Astrocyte of the hippocampus (primary cell): ENCODE measurements at regions not wholly inside any gene's neighbourhood (a gene's known extent, or its start where the extent isn't known, plus 50 kb on each side); places are given as distances from the start of the nearest gene placed in this dataset.
"Not testable (repeated sequence)": the region's sequence is repeated elsewhere in the genome, so short reads cannot be mapped to it uniquely, and the experiment has no call there.

Experiments
- DNase-seq: peaks from one replicate; pipeline ENCODE4 v3.0.0; 2011; ENCODE audit warnings: low read depth, low spot score

DNA sequence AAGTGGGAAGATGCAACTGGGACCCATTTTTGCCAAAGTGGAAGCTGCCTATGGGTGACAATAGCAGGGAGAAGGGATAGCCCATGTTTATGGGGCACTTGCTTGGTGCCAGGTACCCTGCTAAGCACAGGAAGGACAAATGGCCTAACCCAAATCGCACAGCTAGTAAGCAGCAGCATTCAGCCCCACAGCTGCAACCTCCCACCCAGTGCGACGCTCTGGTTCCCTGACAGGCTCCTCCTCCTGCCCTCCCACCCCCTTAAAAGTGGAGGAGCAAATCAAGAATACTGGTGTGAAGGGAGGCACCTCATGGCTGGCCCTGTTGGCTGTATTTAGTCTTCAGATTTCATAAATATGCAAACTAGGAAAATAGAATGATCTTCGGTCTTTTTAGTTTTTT lies 76.2 kb downstream of the RIN2 start:
- DNase-seq: no peak

DNA sequence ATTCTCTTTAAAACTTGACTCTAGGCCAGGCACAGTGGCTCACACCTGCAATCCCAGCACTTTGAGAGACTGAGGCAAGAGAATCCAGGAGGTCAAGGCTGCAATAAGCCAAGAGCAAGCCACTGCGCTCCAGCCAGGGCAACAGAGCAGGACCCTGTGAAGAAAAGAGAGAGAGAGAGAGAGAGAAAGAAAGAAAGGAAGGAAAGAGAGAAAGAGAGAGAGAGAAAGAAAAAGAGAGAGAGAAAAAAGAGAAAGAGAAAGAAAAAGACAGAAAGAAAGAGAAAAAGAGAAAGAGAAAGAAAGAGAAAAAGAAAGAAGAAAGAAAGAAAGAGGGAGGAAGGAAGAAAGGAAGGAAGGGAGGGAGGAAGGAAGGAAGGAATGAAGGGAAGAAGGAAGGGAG lies 76.7 kb downstream of the RIN2 start:
- DNase-seq: no peak

GRCh38 chr20:19835533-19836222 lies 77.6 kb downstream of the RIN2 start:
- DNase-seq: no peak

GRCh38 chr20:19838468-19838867 lies 80.4 kb downstream of the RIN2 start:
- DNase-seq: no peak

DNA sequence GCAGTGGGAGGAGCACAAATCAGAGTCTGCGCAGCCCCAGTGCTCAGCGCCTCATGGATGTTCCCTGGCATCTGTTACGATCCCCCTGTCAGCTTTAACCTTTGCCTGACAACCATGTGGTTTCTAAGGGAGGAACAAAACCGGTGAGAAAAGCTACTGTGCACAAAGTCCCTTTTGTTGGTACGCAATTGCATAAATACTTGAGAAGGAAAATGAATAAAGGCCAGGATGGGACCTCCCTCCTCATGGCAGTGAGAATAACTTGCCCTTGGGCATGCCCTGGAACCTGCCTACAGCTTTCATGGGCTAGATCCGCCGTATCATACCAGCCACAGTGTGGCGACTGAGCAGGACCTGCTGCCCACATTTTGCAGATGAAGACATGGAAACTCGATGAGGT lies 81.0 kb downstream of the RIN2 start:
- no peak for DNase-seq

- no peak for DNase-seq
Measured at GRCh38 chr20:19840111-19840710, 82.2 kb downstream of the RIN2 start.

DNA sequence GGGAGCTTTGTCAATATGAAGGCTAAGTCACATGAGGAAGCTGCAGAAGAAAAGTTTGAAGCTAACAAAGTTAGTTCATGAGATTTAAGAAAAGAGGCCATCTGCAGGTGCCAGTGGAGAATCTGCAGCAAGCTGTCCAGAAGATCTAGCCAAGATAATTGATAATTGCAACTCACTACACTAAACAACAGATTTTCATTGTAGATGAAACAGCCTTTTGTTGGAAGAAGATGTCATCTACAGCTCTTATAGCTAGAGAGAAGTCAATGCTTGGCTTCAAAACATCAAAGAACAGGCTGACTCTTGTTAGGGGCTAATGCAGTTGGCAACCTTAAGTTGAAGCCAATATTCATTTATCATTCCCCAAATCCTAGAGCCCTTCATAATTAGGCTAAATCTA lies 83.7 kb downstream of the RIN2 start:
- no peak for DNase-seq

GRCh38 chr20:19844850-19845249 lies 86.8 kb downstream of the RIN2 start:
- DNase-seq: not testable (repeated sequence)

DNA sequence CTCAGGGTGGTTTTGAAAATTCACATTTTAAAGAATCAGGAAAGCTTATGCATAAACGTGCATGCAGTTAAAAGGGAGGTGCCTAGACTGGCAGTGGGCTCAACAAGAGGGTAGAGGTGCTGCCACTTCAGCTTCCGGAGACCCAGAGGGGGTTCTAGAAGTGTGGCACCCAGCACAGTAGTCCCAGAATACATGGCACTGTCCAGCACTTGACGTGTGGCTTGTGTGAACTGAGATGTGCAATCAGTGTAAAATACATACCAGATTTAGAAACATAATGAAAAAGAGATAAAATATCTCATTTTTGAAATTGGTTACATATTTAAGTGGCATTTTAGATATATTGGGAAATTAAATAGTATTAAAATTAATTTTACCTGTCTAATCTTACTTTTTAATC lies 89.3 kb downstream of the RIN2 start:
- no peak for DNase-seq

DNA sequence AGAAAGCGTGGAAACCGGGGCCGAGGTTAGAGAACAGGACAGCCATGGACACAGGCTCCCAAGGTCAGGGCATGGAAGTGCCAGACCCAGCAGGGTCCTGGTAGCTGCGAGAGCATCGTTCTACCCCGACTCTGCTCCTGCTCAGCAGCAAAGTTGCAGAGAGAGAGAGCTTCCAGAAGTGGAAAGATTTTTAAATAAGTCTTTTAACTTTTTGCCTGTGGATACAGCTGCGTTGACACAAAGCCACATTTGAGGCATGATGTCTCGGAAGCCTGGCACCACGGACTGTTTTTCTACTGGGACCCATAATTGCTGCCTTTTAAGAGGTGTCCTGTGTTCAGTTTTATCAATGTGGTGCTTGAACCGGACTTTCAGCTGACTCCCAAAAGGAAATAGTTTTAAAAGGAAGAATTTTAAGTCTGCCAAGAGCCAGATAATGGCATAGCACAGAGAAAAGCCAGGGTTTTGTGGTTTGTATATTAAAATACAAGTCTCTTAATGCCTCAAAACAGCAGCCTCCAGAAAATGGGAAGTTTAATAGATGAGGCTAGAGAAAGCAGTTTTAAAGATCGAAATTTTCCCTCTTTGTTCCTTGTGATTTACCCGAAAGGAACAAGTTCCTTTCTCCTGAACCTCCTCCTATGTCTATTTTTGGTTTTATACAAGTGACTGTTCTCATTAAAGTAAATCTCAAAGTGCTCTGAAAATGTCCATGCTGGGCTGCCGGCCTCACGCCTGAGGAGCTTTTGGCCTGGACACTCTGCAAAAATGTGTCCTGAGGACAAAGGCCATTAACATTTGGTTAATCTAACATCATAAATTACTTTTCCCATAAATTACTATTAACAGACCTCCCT lies 91.5 kb downstream of the RIN2 start:
- peak; percentile 59 for DNase-seq

- no peak for DNase-seq
Measured at GRCh38 chr20:19850198-19850533, 92.1 kb downstream of the RIN2 start.

GRCh38 chr20:19851861-19852260 lies 93.8 kb downstream of the RIN2 start:
- no peak for DNase-seq

DNA sequence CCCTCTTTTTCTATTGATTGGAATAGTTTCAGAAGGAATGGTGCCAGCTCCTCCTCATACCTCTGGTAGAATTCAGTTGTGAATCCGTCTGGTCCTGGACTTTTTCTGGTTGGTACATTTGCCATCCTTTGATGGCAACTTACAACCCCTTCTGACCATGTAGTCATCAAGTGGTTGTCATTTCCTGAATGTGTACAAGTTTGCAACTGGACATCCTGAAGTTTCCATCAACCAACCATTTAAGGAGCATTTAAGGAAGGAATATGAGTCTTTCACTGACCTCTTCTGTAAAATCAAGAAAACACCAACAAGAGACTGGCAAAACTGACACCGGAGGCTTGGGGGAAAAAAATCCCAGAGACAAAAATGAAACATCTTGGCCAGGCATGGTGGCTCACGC lies 97.4 kb downstream of the RIN2 start:
- no peak for DNase-seq

DNA sequence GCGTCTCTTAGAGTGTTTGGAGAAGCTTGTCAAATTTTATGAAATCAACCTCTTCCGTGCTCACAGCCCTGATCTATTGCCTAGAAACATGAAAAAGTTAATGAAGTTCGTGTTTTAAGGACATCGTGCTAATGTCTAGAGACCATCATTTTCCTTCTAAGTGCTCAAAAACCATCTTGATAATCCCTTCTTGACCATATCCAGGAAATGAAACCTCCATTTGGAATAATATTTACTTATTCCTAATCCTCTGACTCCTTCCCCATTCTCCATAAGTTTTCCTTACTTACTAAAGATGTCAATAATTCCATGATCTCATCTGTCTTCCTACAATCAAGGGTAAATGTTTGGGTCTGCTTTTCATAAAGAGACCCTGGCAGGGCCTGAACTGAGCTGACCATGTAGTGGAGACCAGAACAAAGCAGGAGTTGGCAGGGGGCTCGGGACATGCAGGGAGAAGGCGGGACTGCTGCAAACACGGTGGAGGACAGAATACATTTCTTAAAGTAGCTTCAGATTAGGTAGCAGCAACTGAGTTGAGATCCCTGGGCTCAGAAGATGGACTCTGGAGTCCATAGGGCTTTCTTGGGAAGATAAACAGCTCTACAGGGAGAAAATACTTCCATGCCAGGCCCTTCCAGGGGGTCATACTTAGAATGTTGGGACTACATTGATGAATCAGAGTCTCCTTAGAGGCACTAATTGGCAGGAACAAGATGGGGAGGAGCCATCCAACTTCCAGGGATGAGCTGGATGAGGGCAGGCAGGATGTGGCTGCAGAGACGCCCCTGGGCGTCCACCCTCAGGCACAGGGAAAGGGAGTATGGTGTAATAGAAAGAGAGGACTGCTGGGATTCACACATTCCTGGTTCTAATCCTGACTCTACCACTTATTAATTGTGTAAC lies 100.7 kb downstream of the RIN2 start:
- DNase-seq: peak; percentile 25

DNA sequence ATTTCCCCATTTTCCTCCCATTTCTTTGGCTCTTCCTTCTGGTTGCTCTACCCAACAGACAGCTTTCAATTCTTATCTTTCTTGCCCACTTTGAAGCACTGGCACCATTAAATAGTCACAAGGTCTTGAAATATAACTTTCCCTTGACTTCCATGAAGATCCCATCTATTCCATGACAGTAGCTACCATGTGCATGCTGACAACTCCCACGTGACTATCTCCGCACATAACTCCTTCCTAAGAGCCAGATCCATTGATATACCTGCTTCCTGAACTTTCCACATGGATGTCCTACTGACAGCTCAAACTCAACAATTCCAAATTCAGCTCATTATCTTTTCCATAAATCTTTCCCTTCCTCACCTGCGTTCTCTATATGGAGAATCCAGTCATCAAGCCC lies 101.4 kb downstream of the RIN2 start:
- no peak for DNase-seq

DNA sequence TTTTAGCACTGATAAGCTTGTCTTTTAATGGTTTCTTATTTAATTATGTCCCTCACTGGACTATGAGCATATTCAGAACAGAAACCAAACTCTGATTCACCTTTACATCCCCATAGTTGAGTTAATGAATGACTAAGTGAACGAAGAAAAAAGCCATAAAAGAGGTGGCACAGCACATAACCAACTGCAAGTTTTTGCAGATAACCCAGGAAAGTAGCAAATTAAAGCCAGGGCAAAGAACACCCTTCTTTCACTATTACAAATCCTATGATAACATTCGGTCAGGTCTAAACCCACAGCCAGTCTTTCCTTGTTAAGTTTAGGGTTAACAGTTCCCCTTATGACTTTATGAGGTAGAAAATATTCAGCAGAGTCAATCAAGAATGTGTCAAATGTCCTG lies 102.7 kb downstream of the RIN2 start:
- DNase-seq: no peak

- no peak for DNase-seq
Measured at GRCh38 chr20:19861147-19861759, 103.2 kb downstream of the RIN2 start.

- DNase-seq: no peak
Measured at GRCh38 chr20:19864130-19864529, 106.1 kb downstream of the RIN2 start.

DNA sequence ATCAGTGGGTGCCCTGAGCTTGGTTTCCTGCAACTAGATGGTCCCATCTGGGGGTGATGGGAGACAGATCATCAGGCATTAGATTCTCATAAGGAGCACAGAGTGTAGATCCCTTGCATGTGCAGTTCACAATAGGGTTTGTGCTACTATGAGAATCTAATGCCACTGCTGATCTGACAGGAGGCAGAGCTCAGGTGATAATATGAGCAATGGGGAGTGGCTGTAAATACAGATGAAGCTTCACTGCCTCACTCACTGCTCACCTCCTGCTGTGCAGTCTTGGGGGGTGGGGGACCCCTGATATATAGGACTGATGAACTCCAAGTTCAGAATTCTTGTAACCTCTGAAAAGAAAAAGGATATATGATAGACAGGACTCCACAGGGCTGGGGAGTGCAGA lies 108.0 kb downstream of the RIN2 start:
- DNase-seq: no peak

DNA sequence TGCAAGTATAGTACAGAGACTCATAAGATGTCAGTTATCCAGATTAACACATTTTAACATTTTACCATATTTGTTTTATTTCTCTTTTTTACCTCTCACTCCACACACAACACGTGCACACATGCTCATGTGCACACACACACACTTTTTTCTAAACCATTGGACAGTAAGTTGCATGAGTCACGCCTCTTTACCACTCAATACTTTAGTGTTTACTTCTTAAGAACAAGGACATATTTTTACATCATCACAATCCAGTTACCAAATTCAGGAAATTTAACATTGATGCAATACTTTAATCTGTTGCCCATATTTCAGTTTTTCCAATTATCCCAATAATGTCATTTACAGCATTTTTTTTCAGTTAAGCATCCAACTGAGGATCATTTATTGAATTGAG lies 109.0 kb downstream of the RIN2 start:
- DNase-seq: no peak

DNA sequence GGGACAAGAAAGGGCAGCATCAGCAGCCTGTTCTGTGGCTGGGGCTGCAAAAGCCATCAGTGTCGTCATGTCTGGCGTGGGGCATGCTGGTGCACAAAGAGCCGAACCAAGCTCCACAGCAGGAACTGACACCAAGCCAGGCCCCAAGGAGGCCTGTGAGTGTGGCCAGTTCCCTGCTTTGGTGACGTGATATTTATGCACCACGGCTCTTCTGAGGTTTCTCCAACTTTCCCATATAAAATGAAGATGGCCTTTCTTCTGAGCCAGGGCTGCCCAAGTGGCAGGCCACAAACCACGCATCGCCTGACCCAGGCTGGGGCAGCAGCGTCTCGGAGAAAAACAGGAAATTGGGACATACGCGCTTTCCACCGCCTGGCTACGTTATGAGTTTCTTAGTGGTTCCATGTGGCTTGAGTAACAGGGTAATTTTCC lies 109.9 kb downstream of the RIN2 start:
- DNase-seq: no peak
